Naive B cell (primary cell): ENCODE measurements at regions not wholly inside any gene's neighbourhood (a gene's known extent, or its start where the extent isn't known, plus 50 kb on each side); places are given as distances from the start of the nearest gene placed in this dataset.
A peak's percentile ranks its signal among the peaks of the same experiment; 100 is the strongest.
"Not testable (repeated sequence)": the region's sequence is repeated elsewhere in the genome, so short reads cannot be mapped to it uniquely, and the experiment has no call there.

Experiments
- ATAC-seq, 2 donors: fragments of 150-1000 bp; cut with Tn5 transposase; 2 replicates each; pipeline ENCODE4 v1.10.0; 2021; ENCODE audit warnings: low read depth in 2 of 2, mild to moderate bottlenecking in 2 of 2, moderate library complexity in 2 of 2
- DNase-seq: peaks from one replicate; pipeline ENCODE4 v3.0.0; 2022
- H3K27ac Mint-ChIP-seq, 6 donors: one replicate each; pipeline ENCODE4 v1.8.0; 2020 to 2022; ENCODE audit warnings: mild to moderate bottlenecking in 6 of 6, mixed read lengths in 6 of 6, moderate library complexity in 5 of 6, inconsistent platforms in 2 of 6
- H3K27me3 Mint-ChIP-seq, 3 donors: one replicate each; pipeline ENCODE4 v1.8.0; 2021 to 2022; ENCODE audit warnings: mixed read lengths in 3 of 3, mild to moderate bottlenecking in 1 of 3
- H3K36me3 Mint-ChIP-seq, 2 donors: one replicate each; pipeline ENCODE4 v1.8.0; 2020 to 2022; ENCODE audit warnings: mixed read lengths in 2 of 2, inconsistent platforms in 1 of 2, mild to moderate bottlenecking in 1 of 2
- H3K4me1 Mint-ChIP-seq, 3 donors: one replicate each; pipeline ENCODE4 v1.8.0; 2020 to 2022; ENCODE audit warnings: mixed read lengths in 3 of 3, inconsistent platforms in 1 of 3, mild to moderate bottlenecking in 1 of 3, moderate library complexity in 1 of 3
- H3K4me3 Mint-ChIP-seq, 8 donors: one replicate each; pipeline ENCODE4 v1.8.0; 2020 to 2022; ENCODE audit warnings: mild to moderate bottlenecking in 8 of 8, mixed read lengths in 8 of 8, moderate library complexity in 8 of 8, inconsistent platforms in 2 of 8
- H3K9me3 Mint-ChIP-seq, 7 donors: one replicate each; pipeline ENCODE4 v1.8.0; 2020 to 2022; ENCODE audit warnings: mixed read lengths in 7 of 7, mild to moderate bottlenecking in 5 of 7, inconsistent platforms in 2 of 7, moderate library complexity in 1 of 7

DNA sequence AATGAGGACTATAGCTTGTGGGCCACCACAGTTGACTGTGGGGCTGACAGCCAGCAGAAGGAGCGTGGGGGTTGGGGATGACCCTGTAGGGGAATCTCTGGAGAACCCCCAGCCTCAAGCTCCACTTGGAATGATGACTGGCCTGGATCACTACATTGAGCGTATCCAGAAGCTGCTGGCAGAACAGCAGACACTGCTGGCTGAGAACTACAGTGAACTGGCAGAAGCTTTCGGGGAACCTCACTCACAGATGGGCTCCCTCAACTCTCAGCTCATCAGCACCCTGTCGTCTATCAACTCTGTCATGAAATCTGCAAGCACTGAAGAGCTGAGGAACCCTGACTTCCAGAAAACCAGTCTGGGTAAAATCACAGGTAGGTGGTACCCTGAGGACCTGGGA is 128.4 kb upstream of the DMRT1 start:
- peaks cover 0 to 19% (median 17%) of the 10 kb centered on the region in 3 donors for H3K4me1 Mint-ChIP-seq
- no peaks in the 10 kb centered on the region for H3K9me3 Mint-ChIP-seq
- H3K4me3 Mint-ChIP-seq = no peak overlapping the region
- no peak overlapping the region for H3K27ac Mint-ChIP-seq
- H3K27me3 Mint-ChIP-seq = peaks cover 11 to 27% (median 15%) of the 10 kb centered on the region in 3 donors
- ATAC-seq (no peak), DNase-seq (no peak)
- H3K36me3 Mint-ChIP-seq = peaks cover 0 to 8% of the 10 kb centered on the region in 2 donors

DNA sequence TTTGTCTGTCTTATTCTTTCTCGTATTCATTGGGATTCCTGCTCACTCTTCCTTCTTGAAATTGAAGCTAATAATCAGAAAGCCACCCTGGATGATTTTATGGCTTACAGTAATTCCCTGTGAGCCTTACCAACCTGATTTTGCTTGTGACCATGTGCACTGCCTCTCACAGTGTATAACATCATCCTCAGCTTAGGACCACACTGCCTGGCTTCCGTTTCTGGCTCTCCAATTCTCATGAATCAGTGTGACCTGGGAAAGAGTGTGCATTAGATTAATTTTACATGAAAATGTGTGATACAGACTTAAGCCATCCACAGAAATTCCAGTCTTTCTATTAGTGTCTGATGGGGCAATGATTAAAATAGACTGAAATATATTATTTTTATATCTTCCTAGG is 126.8 kb upstream of the DMRT1 start:
- H3K4me1 Mint-ChIP-seq = peaks cover 0 to 9% (median 3%) of the 10 kb centered on the region in 3 donors
- ATAC-seq = no peak
- peaks cover 0 to 8% of the 10 kb centered on the region in 2 donors for H3K36me3 Mint-ChIP-seq
- H3K4me3 Mint-ChIP-seq = no peak overlapping the region
- no peak overlapping the region for H3K27ac Mint-ChIP-seq
- H3K9me3 Mint-ChIP-seq = no peaks in the 10 kb centered on the region
- no peak for DNase-seq
- peaks cover 0 to 19% (median 15%) of the 10 kb centered on the region in 3 donors for H3K27me3 Mint-ChIP-seq

DNA sequence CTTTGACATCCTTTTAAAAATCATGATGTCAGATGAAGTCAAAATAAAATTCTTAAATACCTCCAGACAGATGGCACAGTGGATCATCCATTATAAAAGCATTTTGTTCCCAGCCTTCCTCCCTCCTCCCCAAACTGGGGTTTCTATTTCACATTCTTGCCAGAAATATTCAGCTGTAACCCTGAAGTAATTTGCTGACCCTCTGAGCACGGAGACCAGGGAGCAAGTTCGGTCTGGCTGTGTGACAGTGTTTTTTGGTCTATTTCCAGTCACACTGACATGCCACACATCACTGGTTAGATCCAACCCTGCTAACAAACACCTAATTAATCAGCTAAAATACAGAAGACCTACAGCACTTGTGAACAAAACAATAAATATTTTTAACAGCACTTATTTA is 126.2 kb upstream of the DMRT1 start:
- no peaks in the 10 kb centered on the region for H3K9me3 Mint-ChIP-seq
- H3K36me3 Mint-ChIP-seq = peaks cover 0 to 8% of the 10 kb centered on the region in 2 donors
- H3K27me3 Mint-ChIP-seq = peaks cover 0 to 19% (median 15%) of the 10 kb centered on the region in 3 donors
- no peak for DNase-seq
- peaks cover 0 to 9% (median 3%) of the 10 kb centered on the region in 3 donors for H3K4me1 Mint-ChIP-seq
- H3K27ac Mint-ChIP-seq = peak overlapping the region in 1 of 6 donors; percentile 41
- ATAC-seq = no peak
- no peak overlapping the region for H3K4me3 Mint-ChIP-seq

DNA sequence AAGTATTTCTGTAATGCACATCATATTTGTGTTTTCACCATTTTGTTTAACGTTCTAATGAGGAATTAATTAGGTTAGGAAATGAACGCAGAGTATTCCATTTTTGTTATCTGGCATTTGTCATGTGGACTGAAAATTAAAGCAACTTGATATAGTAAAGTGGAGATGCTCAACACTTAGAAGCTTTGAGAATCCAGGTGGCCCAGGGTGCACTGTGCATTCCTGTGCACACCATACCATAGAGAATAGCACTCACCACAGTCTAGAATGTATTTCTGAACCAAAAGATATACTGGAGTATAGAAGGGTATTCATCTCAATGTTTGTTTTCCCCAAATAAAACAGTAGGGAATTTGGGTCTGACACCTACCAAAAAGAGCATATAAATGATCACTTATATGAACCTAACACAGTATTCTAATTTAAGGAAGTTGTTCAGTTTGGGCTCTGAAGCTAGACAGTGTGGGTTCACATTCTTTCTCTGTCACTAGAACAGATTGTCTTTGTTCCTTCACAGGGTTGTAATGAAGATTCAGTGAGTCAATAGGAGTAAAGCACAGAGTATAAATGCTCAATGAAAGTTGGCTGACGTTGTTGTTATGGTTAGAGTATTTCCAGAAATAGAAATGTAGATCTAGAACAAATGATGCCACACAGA is 125.6 kb upstream of the DMRT1 start:
- no peak for ATAC-seq
- H3K27ac Mint-ChIP-seq = peak overlapping the region in 1 of 6 donors; percentile 41
- H3K36me3 Mint-ChIP-seq = peaks cover 0 to 5% of the 10 kb centered on the region in 2 donors
- no peak overlapping the region for H3K4me3 Mint-ChIP-seq
- no peaks in the 10 kb centered on the region for H3K9me3 Mint-ChIP-seq
- H3K4me1 Mint-ChIP-seq = peaks cover 3 to 7% (median 4%) of the 10 kb centered on the region in 3 donors
- DNase-seq = no peak
- H3K27me3 Mint-ChIP-seq = peaks cover 0 to 15% (median 12%) of the 10 kb centered on the region in 3 donors

DNA sequence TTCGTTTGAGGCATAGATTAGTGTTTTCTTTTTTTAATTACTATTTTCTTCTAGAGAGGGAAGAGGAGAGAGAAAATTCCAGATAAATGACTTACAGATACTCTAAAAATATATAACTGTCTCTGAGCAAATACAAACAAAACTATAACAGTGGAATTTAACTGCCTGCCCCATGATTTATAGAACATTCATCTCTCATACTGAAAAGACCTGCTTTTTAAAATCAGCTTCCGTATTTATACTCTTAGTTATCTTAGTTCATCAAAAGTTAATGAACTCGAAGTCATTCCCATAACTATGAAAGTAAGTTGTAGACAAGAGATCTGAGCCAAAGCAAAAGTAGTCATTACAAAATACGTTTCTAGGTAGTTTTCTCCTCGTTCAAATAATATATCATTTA is 123.8 kb upstream of the DMRT1 start:
- H3K4me1 Mint-ChIP-seq = peaks cover 0 to 3% (median 2%) of the 10 kb centered on the region in 3 donors
- H3K27ac Mint-ChIP-seq = no peak overlapping the region
- H3K4me3 Mint-ChIP-seq = no peak overlapping the region
- ATAC-seq = no peak
- H3K9me3 Mint-ChIP-seq = no peaks in the 10 kb centered on the region
- peaks cover 0 to 5% (median 0%) of the 10 kb centered on the region in 3 donors for H3K27me3 Mint-ChIP-seq
- no peak for DNase-seq
- H3K36me3 Mint-ChIP-seq = no peaks in the 10 kb centered on the region

DNA sequence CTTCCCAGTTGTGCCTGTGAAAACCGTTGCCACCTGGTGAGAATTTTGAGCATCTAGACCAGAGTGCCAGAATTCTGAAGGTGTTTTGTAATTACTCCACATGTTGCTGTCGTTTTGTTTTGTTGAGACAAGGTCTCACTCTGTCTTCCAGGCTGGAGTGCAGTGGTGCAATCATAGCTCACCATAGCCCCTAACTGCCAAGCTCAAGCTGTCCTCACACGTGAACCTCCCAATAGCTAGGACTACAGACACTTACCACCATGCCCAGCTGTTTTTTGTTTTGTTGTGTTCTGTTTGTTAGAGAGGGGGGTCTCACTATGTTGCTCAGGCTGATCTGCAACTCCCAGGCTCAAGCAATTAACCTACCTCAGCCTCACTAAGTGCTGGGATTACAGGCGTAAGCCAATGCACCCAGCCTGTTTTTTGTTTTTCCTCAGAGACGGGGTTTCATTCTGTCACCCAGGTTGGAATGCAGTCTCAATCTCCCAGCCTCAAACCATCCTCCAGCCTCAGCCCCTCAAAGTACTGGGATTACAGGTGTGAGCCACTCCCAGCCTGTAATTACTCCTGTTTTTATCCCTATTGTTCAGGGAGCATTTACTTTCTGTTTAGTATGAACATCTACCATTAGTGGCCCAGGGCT is 121.1 kb upstream of the DMRT1 start:
- no peak for ATAC-seq
- Mint-ChIP-seq H3K36me3 (no peaks in the 10 kb centered on the region), H3K4me1 (peaks cover 0 to 3% (median 2%) of the 10 kb centered on the region in 3 donors), H3K27ac (peak overlapping the region in 2 of 6 donors; percentile 18 to 65), H3K27me3 (peaks cover 0 to 5% (median under 1%) of the 10 kb centered on the region in 3 donors), H3K4me3 (peak overlapping the region in 1 of 8 donors; percentile 31), H3K9me3 (no peaks in the 10 kb centered on the region)
- DNase-seq = no peak

DNA sequence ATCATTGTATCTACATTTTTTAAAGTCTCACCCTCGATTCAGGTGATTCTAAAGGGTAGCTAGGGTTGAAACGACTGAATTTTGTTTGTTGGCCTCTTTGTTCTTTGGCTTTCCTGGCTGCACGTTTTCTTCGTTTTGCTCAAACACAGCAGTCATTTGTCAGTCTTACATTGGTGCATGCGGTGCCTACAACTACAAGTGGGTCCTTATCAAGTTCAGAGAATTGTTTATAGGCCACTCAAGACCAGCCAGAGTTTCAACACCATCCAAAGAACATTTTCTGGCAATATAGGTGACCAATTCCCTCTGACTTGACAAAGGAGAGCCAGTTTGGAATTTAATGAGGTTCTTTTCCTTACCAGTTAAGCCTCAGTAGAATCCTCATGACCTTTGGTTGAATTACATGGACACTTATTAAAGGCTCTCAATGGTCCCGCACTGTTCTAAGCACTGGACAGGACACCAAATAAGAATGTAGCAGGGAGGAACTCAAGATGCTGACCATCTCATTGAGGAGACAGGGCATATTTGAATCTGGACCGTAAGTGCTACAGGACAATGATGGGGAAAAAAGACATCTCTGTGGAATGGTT is 119.0 kb upstream of the DMRT1 start:
- Mint-ChIP-seq H3K4me3 (no peak overlapping the region), H3K27me3 (peaks cover 0 to 5% (median 3%) of the 10 kb centered on the region in 3 donors), H3K27ac (no peak overlapping the region), H3K4me1 (peaks cover 0 to 3% (median 2%) of the 10 kb centered on the region in 3 donors), H3K36me3 (no peaks in the 10 kb centered on the region), H3K9me3 (no peaks in the 10 kb centered on the region)
- no peak for ATAC-seq
- no peak for DNase-seq

DNA sequence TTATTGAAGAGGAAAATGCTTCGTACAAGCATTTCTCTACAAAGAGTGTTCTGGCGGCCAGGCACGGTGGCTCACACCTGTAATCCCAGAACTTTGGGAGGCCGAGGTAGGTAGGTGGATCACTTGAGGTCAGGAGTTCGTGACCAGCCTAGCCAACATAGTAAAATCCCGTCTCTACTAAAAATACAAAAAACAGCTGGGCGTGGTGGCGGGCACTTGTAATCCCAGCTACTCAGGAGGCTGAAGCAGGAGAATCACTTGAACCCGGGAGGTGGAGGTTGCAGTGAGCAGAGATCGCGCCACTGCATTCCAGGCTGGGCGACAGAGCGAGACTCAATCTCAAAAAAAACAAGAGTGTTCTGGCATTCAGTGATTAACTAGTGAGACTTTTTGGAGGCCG is 117.0 kb upstream of the DMRT1 start:
- not testable (repeated sequence) for ATAC-seq, H3K27me3 Mint-ChIP-seq, DNase-seq

DNA sequence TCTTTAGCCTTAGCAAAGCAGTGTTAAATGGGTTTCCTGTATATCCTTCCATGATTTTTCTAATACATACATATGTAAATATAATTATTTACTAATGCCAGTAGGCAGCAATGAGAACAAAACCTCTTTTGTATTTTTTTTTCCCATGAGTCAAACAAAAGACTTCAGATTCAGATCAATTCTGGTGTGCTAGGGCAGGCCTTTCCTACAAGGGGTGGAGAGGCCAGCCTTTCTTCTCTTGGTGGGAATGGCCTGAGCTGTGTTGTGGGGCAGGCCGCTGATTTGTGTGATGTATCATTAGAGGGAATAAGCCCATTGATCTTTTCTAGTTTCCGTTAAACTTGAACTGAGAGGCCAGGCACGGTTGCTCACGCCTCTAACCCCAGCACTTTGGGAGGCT is 115.5 kb upstream of the DMRT1 start:
- H3K27ac Mint-ChIP-seq = no peak overlapping the region
- no peaks in the 10 kb centered on the region for H3K9me3 Mint-ChIP-seq
- H3K4me3 Mint-ChIP-seq = no peak overlapping the region

More for the DNA sequence above, 117.0 kb upstream of the DMRT1 start:
- not testable (repeated sequence) for H3K9me3 Mint-ChIP-seq, H3K27ac Mint-ChIP-seq, H3K4me3 Mint-ChIP-seq, H3K4me1 Mint-ChIP-seq, H3K36me3 Mint-ChIP-seq

DNA sequence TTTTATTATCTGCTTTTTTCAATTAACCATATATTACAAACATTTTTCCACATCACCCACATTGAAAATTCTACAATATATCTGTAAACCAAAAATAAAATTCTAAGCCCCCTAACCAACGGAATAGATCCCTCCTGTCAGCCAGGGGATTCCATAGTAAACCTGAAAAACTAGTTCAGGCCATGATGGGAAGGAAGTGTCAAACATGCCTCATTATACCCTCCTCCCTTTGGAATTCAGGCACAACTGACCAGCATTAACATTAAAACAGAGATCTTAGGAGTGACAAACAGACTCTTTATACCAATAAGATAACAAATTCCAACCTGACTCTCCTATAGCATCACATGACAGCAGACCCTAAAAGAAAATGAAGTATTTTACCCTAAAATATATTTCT is 113.7 kb upstream of the DMRT1 start:
- H3K4me1 Mint-ChIP-seq = no peaks in the 10 kb centered on the region
- H3K36me3 Mint-ChIP-seq = no peaks in the 10 kb centered on the region
- no peak overlapping the region for H3K27ac Mint-ChIP-seq
- ATAC-seq (no peak), DNase-seq (no peak)
- H3K4me3 Mint-ChIP-seq = no peak overlapping the region
- no peaks in the 10 kb centered on the region for H3K9me3 Mint-ChIP-seq
- peaks cover 0 to 3% (median 0%) of the 10 kb centered on the region in 3 donors for H3K27me3 Mint-ChIP-seq

More for the DNA sequence above, 115.5 kb upstream of the DMRT1 start:
- Mint-ChIP-seq H3K36me3 (no peaks in the 10 kb centered on the region), H3K4me1 (no peaks in the 10 kb centered on the region), H3K27me3 (peaks cover 0 to 5% (median 3%) of the 10 kb centered on the region in 3 donors)
- no peak for DNase-seq
- ATAC-seq = no peak

DNA sequence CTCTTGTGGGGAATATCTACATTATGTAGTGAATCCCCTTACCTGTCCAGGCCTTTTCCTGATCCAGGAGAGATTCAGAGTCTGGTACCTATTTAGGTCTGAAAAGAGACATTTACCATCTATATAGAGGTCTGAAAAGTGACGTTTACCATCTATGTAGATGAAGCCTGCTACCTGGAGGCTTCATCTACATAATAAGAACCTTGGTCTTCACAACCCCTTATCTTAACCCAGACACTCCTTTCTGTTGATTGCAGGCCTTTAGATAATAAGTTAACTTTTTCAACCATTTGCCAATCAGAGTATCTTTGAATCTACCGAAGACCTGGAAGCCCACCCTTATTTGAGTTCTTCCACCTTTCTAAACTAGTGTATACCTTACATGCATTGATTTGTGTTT is 113.0 kb upstream of the DMRT1 start:
- Mint-ChIP-seq H3K36me3 (no peaks in the 10 kb centered on the region), H3K27me3 (peaks cover 0 to 3% (median 0%) of the 10 kb centered on the region in 3 donors), H3K4me3 (no peak overlapping the region), H3K4me1 (no peaks in the 10 kb centered on the region), H3K27ac (no peak overlapping the region), H3K9me3 (no peaks in the 10 kb centered on the region)
- ATAC-seq (no peak), DNase-seq (no peak)

DNA sequence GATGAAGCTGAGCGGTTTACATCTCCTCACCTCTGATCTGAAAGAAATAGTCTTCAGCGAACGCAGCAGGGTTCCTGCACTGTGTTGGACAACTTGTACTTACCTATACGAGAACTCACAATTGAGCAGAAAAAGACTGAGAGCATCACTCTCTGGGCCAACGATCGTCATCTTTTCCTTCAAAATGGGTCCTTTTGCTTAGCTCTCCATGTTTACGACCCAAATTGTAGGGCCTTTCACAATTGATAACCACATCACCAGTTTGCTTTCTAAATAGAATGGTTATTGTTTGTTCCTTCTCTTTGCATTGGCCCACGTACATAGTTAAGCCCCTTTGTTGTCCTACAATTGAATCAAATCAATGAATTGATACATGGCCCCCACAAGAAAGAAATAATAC is 110.0 kb upstream of the DMRT1 start:
- Mint-ChIP-seq H3K27ac (no peak overlapping the region), H3K9me3 (no peaks in the 10 kb centered on the region), H3K27me3 (no peaks in the 10 kb centered on the region), H3K36me3 (no peaks in the 10 kb centered on the region), H3K4me3 (no peak overlapping the region), H3K4me1 (no peaks in the 10 kb centered on the region)
- ATAC-seq (no peak), DNase-seq (no peak)

DNA sequence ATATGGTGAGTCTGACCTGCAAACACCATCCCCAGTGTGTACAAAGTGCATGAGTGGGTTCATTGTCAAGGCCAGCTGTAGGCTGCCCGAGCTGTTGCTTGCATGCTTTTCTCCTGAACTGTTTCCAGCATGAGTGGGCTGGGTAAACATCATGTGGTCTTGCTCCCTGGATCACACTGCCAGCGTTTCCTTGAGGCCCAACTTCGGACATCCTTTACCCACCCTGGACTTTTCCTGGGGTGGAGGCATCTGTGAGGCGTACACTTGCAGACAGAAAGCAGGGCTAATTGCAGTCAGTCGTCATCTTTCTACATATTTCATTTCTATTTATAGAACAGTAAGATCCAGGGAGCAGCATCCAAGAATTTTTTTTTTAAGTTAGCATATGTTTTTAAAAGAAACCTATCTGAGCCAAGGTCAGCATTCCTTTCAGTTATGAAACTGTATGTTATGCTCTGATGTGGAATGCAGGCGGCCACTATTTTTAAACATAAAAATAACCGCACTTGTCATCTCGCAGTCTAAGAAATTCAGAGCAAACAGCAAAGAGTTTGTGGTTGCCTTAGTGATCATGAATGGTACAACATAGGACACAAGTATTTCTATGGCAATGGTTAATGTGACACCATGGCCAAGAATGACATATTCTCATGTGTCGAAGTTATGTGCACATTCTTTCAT is 106.5 kb upstream of the DMRT1 start:
- no peaks in the 10 kb centered on the region for H3K4me1 Mint-ChIP-seq
- H3K36me3 Mint-ChIP-seq = no peaks in the 10 kb centered on the region
- H3K27me3 Mint-ChIP-seq = no peaks in the 10 kb centered on the region

More for the DNA sequence above, 106.5 kb upstream of the DMRT1 start:
- ATAC-seq (no peak), DNase-seq (no peak)
- H3K27ac Mint-ChIP-seq = peak overlapping the region in 2 of 6 donors; percentile 9 to 34
- no peaks in the 10 kb centered on the region for H3K9me3 Mint-ChIP-seq
- H3K4me3 Mint-ChIP-seq = no peak overlapping the region
